K562 (cell line): ENCODE measurements at regions not wholly inside any gene's neighbourhood (a gene's known extent, or its start where the extent isn't known, plus 50 kb on each side); places are given as distances from the start of the nearest gene placed in this dataset.

Experiments
- ATAC-seq: fragments of 200-7000 bp; cut with Tn5 transposase; 3 replicates; pipeline ENCODE4 v1.9.1; 2020; ENCODE audit warnings: moderate library complexity
- BruUV-seq: library from RNA; stranded (reverse); fragments of 400-500 nt; replicated peaks from 2 replicates; lab custom pipeline; 2021; lab: Mats Ljungman, UMichigan
- CTCF ChIA-PET: fragments of 300-600 bp; formaldehyde crosslinking; extraction: SDS; loops from one replicate; lab custom pipeline; 2021; ENCODE audit warnings: low intra/inter-chr PET ratio; lab: Yijun Ruan, JAX
- POLR2A ChIA-PET: fragments of 300-600, 350-650 bp; sonication (Branson Sonifier 250); formaldehyde crosslinking; extraction: SDS; loops from one replicate; lab custom pipeline; 2021; ENCODE audit warnings: antibody characterized with exemption, inconsistent platforms; lab: Yijun Ruan, JAX
- DNase-seq, 4 experiments: peaks; one replicate each; pipeline versions ENCODE4 v3.0.0 to v3.0.0-alpha.2; 2011 to 2018; ENCODE audit warnings: low spot score in 3 of 4, mixed read lengths in 3 of 4; ENCODE audit errors: extremely low read depth in 1 of 4
- FAIRE-seq: peaks from 2 replicates; lab custom pipeline; 2011; peaks lifted over from hg19 to GRCh38; lab: Jason Lieb, UNC
- H2AFZ ChIP-seq: 2 replicates; pipeline ENCODE4 v1.6.0; 2011; ENCODE audit warnings: low read depth, low read length, control low read depth, inconsistent platforms
- H3K27ac ChIP-seq: fragments of 200-600 bp; 3 replicates; pipeline ENCODE4 v1.8.0; 2011; ENCODE audit warnings: low read depth, mild to moderate bottlenecking, control low read depth, inconsistent platforms, low read length, moderate library complexity, mixed read lengths; ENCODE audit errors: extremely low read depth
- H3K27me3 ChIP-seq, 2 experiments: fragments of 300-600 bp in 1 of 2; 2 replicates in 1 of 2; 3 replicates in 1 of 2; pipeline versions ENCODE4 v1.6.0 to v1.8.0; 2011; ENCODE audit warnings: inconsistent platforms in 2 of 2, low read length in 2 of 2, mild to moderate bottlenecking in 1 of 2, mixed read lengths in 1 of 2, moderate library complexity in 1 of 2; ENCODE audit not compliant: control insufficient read depth in 2 of 2, insufficient read depth in 2 of 2
- H3K36me3 ChIP-seq: fragments of 300-600 bp; 3 replicates; pipeline ENCODE4 v1.8.0; 2011; ENCODE audit warnings: mild to moderate bottlenecking, low read length, inconsistent platforms; ENCODE audit not compliant: control insufficient read depth, insufficient read depth
- H3K4me1 ChIP-seq, 2 experiments: fragments of 200-600 bp in 1 of 2; replicated peaks in 1 of 2; 2 replicates in 1 of 2; 3 replicates in 1 of 2; pipeline versions ENCODE4 v1.5.1 to v1.8.0; 2011; ENCODE audit warnings: inconsistent platforms in 2 of 2, low read length in 2 of 2, mild to moderate bottlenecking in 1 of 2, mixed read lengths in 1 of 2, moderate library complexity in 1 of 2; ENCODE audit not compliant: control insufficient read depth in 2 of 2, insufficient read depth in 2 of 2
- H3K4me2 ChIP-seq: 2 replicates; pipeline ENCODE4 v1.6.1; 2011; ENCODE audit warnings: low read length, control low read depth, inconsistent platforms, mixed read lengths; ENCODE audit not compliant: insufficient read depth
- H3K4me3 ChIP-seq: fragments of 200-600 bp; sonication (generic), shearing (Covaris generic); 2 replicates; pipeline ENCODE4 v1.5.1; 2016; ENCODE audit warnings: control low read depth, inconsistent platforms
- H3K79me2 ChIP-seq: fragments of 200-600 bp; 3 replicates; pipeline ENCODE4 v1.8.0; 2011; ENCODE audit warnings: low read length, inconsistent platforms; ENCODE audit not compliant: control insufficient read depth, insufficient read depth
- H3K9ac ChIP-seq, 2 experiments: 2 replicates each; pipeline versions ENCODE4 v1.6.0 to v1.6.1; 2011; ENCODE audit warnings: low read depth in 2 of 2, low read length in 2 of 2, control low read depth in 1 of 2, inconsistent platforms in 1 of 2, mild to moderate bottlenecking in 1 of 2, mixed read lengths in 1 of 2; ENCODE audit not compliant: insufficient read depth in 1 of 2
- H3K9me1 ChIP-seq: one replicate; pipeline ENCODE4 v1.6.0; 2011; ENCODE audit warnings: inconsistent platforms, mild to moderate bottlenecking, low read length, moderate library complexity; ENCODE audit not compliant: control insufficient read depth, insufficient read depth
- H3K9me3 ChIP-seq: replicated peaks from 2 replicates; pipeline ENCODE4 v1.5.1; 2011; ENCODE audit warnings: low read depth, low read length, inconsistent platforms; ENCODE audit not compliant: control insufficient read depth, insufficient read depth
- H4K20me1 ChIP-seq: replicated peaks from 2 replicates; pipeline ENCODE4 v1.6.1; 2011; ENCODE audit warnings: low read length, inconsistent platforms, mixed read lengths; ENCODE audit not compliant: control insufficient read depth, insufficient read depth
- ARID3B ChIP-seq: fragments of 250-450 bp; sonication (Bioruptor Pico); IDR thresholded peaks from 2 replicates; pipeline ENCODE4 v1.4.0; 2020; ENCODE audit warnings: borderline replicate concordance
- ATF4 ChIP-seq: fragments of 450-650 bp; formaldehyde crosslinking; IDR thresholded peaks from 2 replicates; pipeline ENCODE4 v1.4.0; 2022; ENCODE audit warnings: mild to moderate bottlenecking, moderate library complexity
- BRD4 ChIP-seq: fragments of 200-600 bp; sonication (generic); IDR thresholded peaks from 2 replicates; pipeline ENCODE4 v1.6.1; 2017; ENCODE audit warnings: inconsistent platforms
- BRF1 ChIP-seq: IDR thresholded peaks from 3 replicates; pipeline ENCODE4 v1.6.1; 2011; ENCODE audit warnings: borderline replicate concordance, mild to moderate bottlenecking; ENCODE audit not compliant: insufficient read length; ENCODE audit errors: extremely low read depth
- GABPA ChIP-seq: fragments of 200-800 bp; sonication (Bioruptor generic); conservative IDR thresholded peaks from 2 replicates; pipeline ENCODE4 v1.6.1; 2016; ENCODE audit warnings: low read depth, missing genetic modification characterization, missing compliant biosample characterization
- HDAC6 ChIP-seq: IDR thresholded peaks from 2 replicates; pipeline ENCODE4 v1.6.1; 2012; ENCODE audit warnings: low read depth, mild to moderate bottlenecking, control low read depth, inconsistent platforms, low read length, moderate library complexity
- POLR2A ChIP-seq: fragments of 450-650 bp; conservative IDR thresholded peaks from 2 replicates; pipeline ENCODE4 v1.6.1; 2016
- SMARCE1 ChIP-seq: fragments of 450-650 bp; IDR thresholded peaks from 2 replicates; pipeline ENCODE4 v1.7.1; 2016; ENCODE audit warnings: mild to moderate bottlenecking
- ZBTB40 ChIP-seq, 2 experiments: fragments of 450-650 bp in 1 of 2; sonication (generic) in 1 of 2; formaldehyde crosslinking in 1 of 2; IDR thresholded peaks; 2 replicates each; pipeline versions ENCODE4 v1.7.1 to v1.9.0; 2016 to 2022; ENCODE audit warnings: inconsistent platforms in 1 of 2, mild to moderate bottlenecking in 1 of 2, missing genetic modification reagents in 1 of 2
- WGBS: fragments of 100-300 bp; shearing (Covaris generic); methylation state at CpG from one replicate; pipeline ENCODE4 v1.1.6; 2016; ENCODE audit warnings: low coverage, mixed read lengths; ENCODE audit not compliant: insufficient coverage; ENCODE audit errors: missing lambda C conversion rate; 5-methylcytosine and 5-hydroxymethylcytosine counted together
- in situ Hi-C: fragments of 300-500 bp; cut with MboI; formaldehyde crosslinking; loops from 4 replicates; pipeline ENCODE4 v1.15.0; 2018; ENCODE audit warnings: inconsistent platforms, mixed read lengths
- intact Hi-C: fragments of 100-400 bp; cut with micrococcal nuclease; formaldehyde crosslinking; loops from 2 replicates; pipeline ENCODE4 v1.14.2; 2022

GRCh38 chr2:53317861-53318260 is 449.7 kb upstream of the CHAC2 start:
- H2AFZ ChIP-seq: no peak overlapping the region
- in situ Hi-C loops: no loop called here
- no peaks in the 10 kb centered on the region for H4K20me1 ChIP-seq
- no peak overlapping the region for H3K9ac ChIP-seq
- CTCF ChIA-PET: no interaction called here
- no peak overlapping the region for H3K4me3 ChIP-seq
- no peak overlapping the region for H3K27ac ChIP-seq
- H3K4me2 ChIP-seq: no peak overlapping the region
- no peak for ATAC-seq
- DNase-seq: no peak
- intact Hi-C loops: no loop called here
- WGBS: 0% methylated on average over 5 of the region's 5 CpGs
- no peak for FAIRE-seq
- no peaks in the 10 kb centered on the region for H3K9me3 ChIP-seq
- POLR2A ChIA-PET: no interaction called here
- no peaks in the 10 kb centered on the region for H3K79me2 ChIP-seq
- TF ChIP-seq ARID3B (CRISPR knock-in tag): no peak
- no peak for TF ChIP-seq SMARCE1
- TF ChIP-seq POLR2A: no peak
- TF ChIP-seq ZBTB40 (IDR thresholded peaks at IDR 0.05): no peak
- TF ChIP-seq ZBTB40 (CRISPR knock-in tag; IDR thresholded peaks at IDR 0.05): no peak
- no peak for TF ChIP-seq GABPA (tag)
- no peak for TF ChIP-seq BRF1
- no peak for TF ChIP-seq BRD4
- TF ChIP-seq ATF4 (CRISPR knock-in tag): no peak
- no peak for TF ChIP-seq HDAC6
- H3K4me1 ChIP-seq: no peaks in the 10 kb centered on the region
- no TSS peak for BruUV-seq
- no peaks in the 10 kb centered on the region for H3K27me3 ChIP-seq
- no peaks in the 10 kb centered on the region for H3K36me3 ChIP-seq
- H3K9me1 ChIP-seq: no peaks in the 10 kb centered on the region
